Keratinocyte (primary cell): ENCODE measurements at regions not wholly inside any gene's neighbourhood (a gene's known extent, or its start where the extent isn't known, plus 50 kb on each side); places are given as distances from the start of the nearest gene placed in this dataset.
A peak's percentile ranks its signal among the peaks of the same experiment; 100 is the strongest.

ENCODE experiments used
- DNase-seq: peaks from one replicate; pipeline ENCODE4 v3.0.0-alpha.2; 2011; ENCODE audit warnings: low read depth, missing footprints, low spot score
- FAIRE-seq: peaks from 2 replicates; lab custom pipeline; 2011; peaks lifted over from hg19 to GRCh38; lab: Jason Lieb, UNC
- H2AFZ ChIP-seq: 2 replicates; pipeline ENCODE4 v1.6.0; 2012; ENCODE audit warnings: low read length, control low read depth, inconsistent platforms; ENCODE audit not compliant: control insufficient read depth
- H3K27ac ChIP-seq: 2 replicates; pipeline ENCODE4 v1.5.1; 2011; ENCODE audit warnings: low read length; ENCODE audit not compliant: control insufficient read depth, insufficient read depth
- H3K27me3 ChIP-seq: 3 replicates; pipeline ENCODE4 v1.6.0; 2011; ENCODE audit warnings: low read length; ENCODE audit not compliant: control insufficient read depth, insufficient read depth; ENCODE audit errors: extremely low read depth
- H3K36me3 ChIP-seq, 2 experiments: 2 replicates in 1 of 2; 3 replicates in 1 of 2; pipeline ENCODE4 v1.5.1; 2011; ENCODE audit warnings: low read length in 2 of 2, mild to moderate bottlenecking in 1 of 2; ENCODE audit not compliant: control insufficient read depth in 2 of 2, insufficient read depth in 2 of 2; ENCODE audit errors: extremely low read depth in 1 of 2
- H3K4me1 ChIP-seq: 3 replicates; pipeline ENCODE4 v1.5.1; 2011; ENCODE audit warnings: low read length; ENCODE audit not compliant: control insufficient read depth, insufficient read depth; ENCODE audit errors: extremely low read depth
- H3K4me2 ChIP-seq: 3 replicates; pipeline ENCODE4 v1.6.0; 2011; ENCODE audit warnings: low read depth, low read length; ENCODE audit not compliant: control insufficient read depth, insufficient read depth; ENCODE audit errors: extremely low read depth
- H3K4me3 ChIP-seq, 3 experiments: fragments of 200-600 bp in 1 of 3; sonication (generic) in 1 of 3; 2 replicates in 2 of 3; 3 replicates in 1 of 3; pipeline ENCODE4 v1.5.1; 2011 to 2016; ENCODE audit warnings: low read length in 3 of 3, mild to moderate bottlenecking in 3 of 3, control low read depth in 2 of 3, inconsistent platforms in 1 of 3, low read depth in 1 of 3, mixed read lengths in 1 of 3, mixed run types in 1 of 3, moderate library complexity in 1 of 3; ENCODE audit not compliant: control insufficient read depth in 2 of 3, insufficient read depth in 2 of 3; ENCODE audit errors: extremely low read depth in 1 of 3
- H3K79me2 ChIP-seq: 2 replicates; pipeline ENCODE4 v1.6.0; 2012; ENCODE audit warnings: low read length; ENCODE audit not compliant: control insufficient read depth, insufficient read depth
- H3K9ac ChIP-seq: 3 replicates; pipeline ENCODE4 v1.6.0; 2011; ENCODE audit warnings: low read length; ENCODE audit not compliant: control insufficient read depth, insufficient read depth; ENCODE audit errors: extremely low read depth
- H3K9me1 ChIP-seq: 3 replicates; pipeline ENCODE4 v1.6.0; 2011; ENCODE audit warnings: low read length; ENCODE audit not compliant: control insufficient read depth, insufficient read depth; ENCODE audit errors: extremely low read depth
- H3K9me3 ChIP-seq: 2 replicates; pipeline ENCODE4 v1.5.1; 2012; ENCODE audit warnings: low read depth, low read length; ENCODE audit not compliant: control insufficient read depth
- H4K20me1 ChIP-seq: 3 replicates; pipeline ENCODE4 v1.6.0; 2011; ENCODE audit warnings: low read length; ENCODE audit not compliant: control insufficient read depth, insufficient read depth; ENCODE audit errors: extremely low read depth
- CTCF ChIP-seq, 3 experiments: IDR thresholded peaks in 1 of 3; conservative IDR thresholded peaks in 1 of 3; optimal IDR thresholded peaks in 1 of 3; 2 replicates in 2 of 3; 3 replicates in 1 of 3; pipeline versions ENCODE3 to v1.5.1; 2011; ENCODE audit warnings: low read length in 3 of 3, mild to moderate bottlenecking in 3 of 3, moderate library complexity in 2 of 3, control low read depth in 1 of 3, inconsistent platforms in 1 of 3; ENCODE audit not compliant: insufficient read depth in 2 of 3; ENCODE audit errors: extremely low read depth in 1 of 3
- EZH2 ChIP-seq: IDR thresholded peaks from one replicate; pipeline ENCODE4 v1.6.1; 2012; ENCODE audit warnings: inconsistent platforms, mild to moderate bottlenecking, low read length, moderate library complexity
- dilution Hi-C: fragments of 300-500 bp; cut with MboI; formaldehyde crosslinking; loops from one replicate; pipeline ENCODE4 v1.7.0; 2020; ENCODE audit warnings: low sequenced_read_pairs; ENCODE audit not compliant: extremely low pct_ligation_motif_present

- no peak overlapping the region for H3K9ac ChIP-seq
- dilution Hi-C loops, result no loop called here
- H4K20me1 ChIP-seq, result no peaks in the 10 kb centered on the region
- H3K4me2 ChIP-seq, result no peak overlapping the region
- no peak for DNase-seq
- no peak for FAIRE-seq
- H3K27ac ChIP-seq, result no peak overlapping the region
- H3K4me3 ChIP-seq, result no peak overlapping the region
- no peaks in the 10 kb centered on the region for H3K36me3 ChIP-seq
- H3K79me2 ChIP-seq, result no peaks in the 10 kb centered on the region
- no peaks in the 10 kb centered on the region for H3K9me1 ChIP-seq
- H3K4me1 ChIP-seq, result peaks cover 12% of the 10 kb centered on the region
- no peak overlapping the region for H2AFZ ChIP-seq
- no peaks in the 10 kb centered on the region for H3K27me3 ChIP-seq
- H3K9me3 ChIP-seq, result no peaks in the 10 kb centered on the region
- TF ChIP-seq CTCF (optimal IDR thresholded peaks at IDR 0.05 in 1 of 3, IDR thresholded peaks at IDR 0.05 in 1 of 3, conservative IDR thresholded peaks at IDR 0.05 in 1 of 3; ENCODE audit: extremely low read depth in 1 of 3, insufficient read depth in 2 of 3, low read length in 3 of 3) (no peak), EZH2 (no peak)
Measured at GRCh38 chr12:45598336-45598735, 131.2 kb upstream of the ARID2 start.

- H3K79me2 ChIP-seq, result no peaks in the 10 kb centered on the region
- H3K27me3 ChIP-seq, result no peaks in the 10 kb centered on the region
- H3K4me2 ChIP-seq, result no peak overlapping the region
- no peak for FAIRE-seq
- H3K9ac ChIP-seq, result no peak overlapping the region
- no peaks in the 10 kb centered on the region for H4K20me1 ChIP-seq
- no peaks in the 10 kb centered on the region for H3K9me1 ChIP-seq
- no peak overlapping the region for H2AFZ ChIP-seq
- H3K4me1 ChIP-seq, result peaks cover 12% of the 10 kb centered on the region
- DNase-seq, result peak; percentile 15
- dilution Hi-C loops, result no loop called here
- H3K4me3 ChIP-seq, result no peak overlapping the region
- TF ChIP-seq EZH2, result no peak
- no peak for TF ChIP-seq CTCF (optimal IDR thresholded peaks at IDR 0.05 in 1 of 3, IDR thresholded peaks at IDR 0.05 in 1 of 3, conservative IDR thresholded peaks at IDR 0.05 in 1 of 3; ENCODE audit: extremely low read depth in 1 of 3, insufficient read depth in 2 of 3, low read length in 3 of 3)
- H3K36me3 ChIP-seq, result no peaks in the 10 kb centered on the region
- no peaks in the 10 kb centered on the region for H3K9me3 ChIP-seq
- H3K27ac ChIP-seq, result no peak overlapping the region
Measured at GRCh38 chr12:45598761-45599160, 130.7 kb upstream of the ARID2 start.
